IPS-15b (cell line): ENCODE measurements at regions not wholly inside any gene's neighbourhood (a gene's known extent, or its start where the extent isn't known, plus 50 kb on each side); places are given as distances from the start of the nearest gene placed in this dataset.
"Not testable (repeated sequence)": the region's sequence is repeated elsewhere in the genome, so short reads cannot be mapped to it uniquely, and the experiment has no call there.

Source experiments
- H3K27me3 ChIP-seq: one replicate; pipeline ENCODE4 v1.6.1; 2013; ENCODE audit warnings: low read length; ENCODE audit not compliant: control insufficient read depth, insufficient read depth
- H3K36me3 ChIP-seq: one replicate; pipeline ENCODE4 v1.6.1; 2013; ENCODE audit warnings: low read length; ENCODE audit not compliant: control insufficient read depth, insufficient read depth
- H3K4me1 ChIP-seq: one replicate; pipeline ENCODE4 v1.6.1; 2013; ENCODE audit warnings: mild to moderate bottlenecking, low read length; ENCODE audit not compliant: control insufficient read depth, insufficient read depth
- H3K4me3 ChIP-seq: one replicate; pipeline ENCODE4 v1.5.1; 2013; ENCODE audit warnings: low read depth, low read length
- H3K9ac ChIP-seq: one replicate; pipeline ENCODE4 v1.6.1; 2013; ENCODE audit warnings: low read depth, mild to moderate bottlenecking, low read length
- H3K9me3 ChIP-seq: one replicate; pipeline ENCODE4 v1.6.1; 2013; ENCODE audit warnings: mild to moderate bottlenecking, low read length; ENCODE audit not compliant: control insufficient read depth, insufficient read depth

DNA sequence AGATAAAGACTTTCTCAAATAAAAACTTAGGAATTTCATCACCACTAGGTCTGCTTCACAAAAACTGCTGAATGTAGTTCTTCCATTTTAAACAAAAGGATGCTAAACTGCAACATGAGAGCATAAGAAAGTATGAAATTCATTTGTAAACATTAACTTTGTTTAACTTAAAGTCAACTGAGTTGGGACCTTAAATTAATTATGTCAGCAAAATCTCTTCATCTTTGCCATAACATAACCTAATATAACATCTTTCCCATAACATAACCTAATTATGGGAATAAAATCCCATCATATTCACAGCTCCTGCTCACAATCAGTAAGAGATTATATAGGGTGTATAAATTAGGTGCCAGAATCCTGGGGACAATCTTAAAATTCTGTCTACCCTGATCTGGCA, 78.8 kb upstream of the PCSK5 start:
- H3K9me3 ChIP-seq = no peaks in the 10 kb centered on the region
- H3K27me3 ChIP-seq = no peaks in the 10 kb centered on the region
- no peaks in the 10 kb centered on the region for H3K4me1 ChIP-seq
- no peak overlapping the region for H3K9ac ChIP-seq
- H3K36me3 ChIP-seq = no peaks in the 10 kb centered on the region
- no peak overlapping the region for H3K4me3 ChIP-seq

GRCh38 chr9:75812141-75812540, 78.3 kb upstream of the PCSK5 start:
- no peak overlapping the region for H3K9ac ChIP-seq
- H3K36me3 ChIP-seq = no peaks in the 10 kb centered on the region
- H3K4me3 ChIP-seq = no peak overlapping the region
- H3K27me3 ChIP-seq = no peaks in the 10 kb centered on the region
- H3K9me3 ChIP-seq = no peaks in the 10 kb centered on the region
- no peaks in the 10 kb centered on the region for H3K4me1 ChIP-seq

- no peaks in the 10 kb centered on the region for H3K27me3 ChIP-seq
- no peaks in the 10 kb centered on the region for H3K9me3 ChIP-seq
- no peak overlapping the region for H3K4me3 ChIP-seq
- H3K4me1 ChIP-seq = no peaks in the 10 kb centered on the region
- no peak overlapping the region for H3K9ac ChIP-seq
- no peaks in the 10 kb centered on the region for H3K36me3 ChIP-seq
Measured at GRCh38 chr9:75814667-75815066, 75.8 kb upstream of the PCSK5 start.

GRCh38 chr9:75820471-75821115, 69.9 kb upstream of the PCSK5 start:
- not testable (repeated sequence) for H3K27me3 ChIP-seq, H3K4me3 ChIP-seq, H3K9ac ChIP-seq, H3K36me3 ChIP-seq, H3K4me1 ChIP-seq, H3K9me3 ChIP-seq

DNA sequence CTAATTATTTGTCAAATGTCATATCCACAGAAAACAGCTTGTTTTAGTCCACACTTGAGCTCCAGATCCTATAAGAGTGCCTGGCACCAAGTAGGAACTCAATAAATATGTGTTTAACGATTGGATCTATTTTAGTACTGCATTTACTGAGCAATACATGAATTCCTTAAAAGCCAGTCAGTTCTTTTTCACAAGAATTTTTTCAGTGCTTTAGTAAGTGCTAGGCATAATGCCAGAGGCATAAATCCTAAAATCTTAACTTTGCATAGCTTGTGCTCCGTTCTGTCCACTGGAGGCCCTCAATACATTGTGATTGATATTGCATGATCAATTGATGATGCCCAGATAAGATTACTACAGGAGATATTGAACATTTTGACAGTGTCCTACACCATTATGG, 67.3 kb upstream of the PCSK5 start:
- Histone ChIP-seq H3K9ac (no peak overlapping the region), H3K36me3 (no peaks in the 10 kb centered on the region), H3K27me3 (no peaks in the 10 kb centered on the region), H3K4me1 (no peaks in the 10 kb centered on the region), H3K9me3 (no peaks in the 10 kb centered on the region), H3K4me3 (no peak overlapping the region)

GRCh38 chr9:75824816-75825568, 65.5 kb upstream of the PCSK5 start:
- no peak overlapping the region for H3K4me3 ChIP-seq
- H3K4me1 ChIP-seq = no peaks in the 10 kb centered on the region
- H3K36me3 ChIP-seq = no peaks in the 10 kb centered on the region
- H3K9ac ChIP-seq = no peak overlapping the region
- H3K9me3 ChIP-seq = no peaks in the 10 kb centered on the region
- H3K27me3 ChIP-seq = no peaks in the 10 kb centered on the region

GRCh38 chr9:75826314-75826713, 64.2 kb upstream of the PCSK5 start:
- no peak overlapping the region for H3K9ac ChIP-seq
- H3K4me3 ChIP-seq = no peak overlapping the region
- H3K27me3 ChIP-seq = no peaks in the 10 kb centered on the region
- H3K36me3 ChIP-seq = no peaks in the 10 kb centered on the region
- H3K4me1 ChIP-seq = no peaks in the 10 kb centered on the region
- H3K9me3 ChIP-seq = no peaks in the 10 kb centered on the region

GRCh38 chr9:75830303-75830702, 60.2 kb upstream of the PCSK5 start:
- Histone ChIP-seq H3K4me3 (no peak overlapping the region), H3K36me3 (no peaks in the 10 kb centered on the region), H3K4me1 (no peaks in the 10 kb centered on the region), H3K9me3 (no peaks in the 10 kb centered on the region), H3K9ac (no peak overlapping the region), H3K27me3 (no peaks in the 10 kb centered on the region)

DNA sequence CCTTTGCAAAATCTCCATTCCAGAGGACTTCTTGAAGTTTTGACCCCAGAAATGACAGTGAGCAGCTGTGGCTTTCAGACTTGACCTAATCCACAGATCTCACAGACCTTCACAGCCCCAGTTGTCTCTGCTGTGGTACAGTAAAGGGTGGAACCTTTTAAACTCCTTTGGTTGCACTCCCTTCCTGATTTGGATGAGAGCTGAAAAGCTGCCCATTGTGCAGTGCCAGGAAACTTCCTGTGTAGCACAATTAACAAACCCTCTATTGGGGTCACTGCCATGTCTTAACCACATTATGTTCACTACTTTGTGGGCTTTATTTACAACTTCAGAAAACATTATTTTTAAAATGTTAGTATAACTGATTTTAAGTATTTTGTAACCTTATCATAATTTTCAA, 56.7 kb upstream of the PCSK5 start:
- H3K4me1 ChIP-seq = no peaks in the 10 kb centered on the region
- H3K27me3 ChIP-seq = no peaks in the 10 kb centered on the region
- H3K9ac ChIP-seq = no peak overlapping the region
- no peaks in the 10 kb centered on the region for H3K9me3 ChIP-seq
- no peak overlapping the region for H3K4me3 ChIP-seq
- H3K36me3 ChIP-seq = no peaks in the 10 kb centered on the region

DNA sequence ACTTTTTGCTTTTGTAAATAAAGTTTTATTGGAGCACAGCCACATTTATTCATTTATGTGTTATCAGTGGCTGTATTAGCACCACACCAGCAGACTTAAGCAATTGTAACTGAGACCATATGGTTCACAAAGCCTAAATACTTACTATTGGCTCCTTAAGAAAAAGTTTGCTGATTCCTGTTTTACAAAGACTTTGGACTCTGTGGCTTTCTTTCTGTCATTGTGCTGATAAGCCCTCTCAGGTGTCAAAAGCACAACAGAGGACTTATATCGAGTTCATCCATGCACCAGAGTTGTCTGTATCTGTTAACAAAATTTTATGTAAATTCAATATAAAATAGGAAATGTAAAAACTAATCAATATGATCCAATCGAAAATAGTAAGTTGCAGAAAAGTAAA, 55.6 kb upstream of the PCSK5 start:
- Histone ChIP-seq H3K9ac (no peak overlapping the region), H3K4me3 (no peak overlapping the region), H3K36me3 (no peaks in the 10 kb centered on the region), H3K4me1 (no peaks in the 10 kb centered on the region), H3K9me3 (no peaks in the 10 kb centered on the region), H3K27me3 (no peaks in the 10 kb centered on the region)
